Ovary (tissue), 7 donors: ENCODE measurements at regions not wholly inside any gene's neighbourhood (a gene's known extent, or its start where the extent isn't known, plus 50 kb on each side); places are given as distances from the start of the nearest gene placed in this dataset.

Source experiments
- DNase-seq, 5 donors: peaks; one replicate each; pipeline ENCODE4 v3.0.0-alpha.2; 2019 to 2020
- H3K27ac ChIP-seq, 2 donors: fragments of 200-600 bp; one replicate each; pipeline versions ENCODE4 v1.5.1 to v1.8.0; 2019 to 2022
- H3K27me3 ChIP-seq: fragments of 200-600 bp; one replicate; pipeline ENCODE4 v1.8.0; 2022
- H3K36me3 ChIP-seq: fragments of 200-600 bp; sonication (generic); one replicate; pipeline ENCODE4 v1.5.1; 2019
- H3K4me1 ChIP-seq: one replicate; pipeline ENCODE4 v1.8.1; 2013; ENCODE audit warnings: mild to moderate bottlenecking, moderate library complexity; ENCODE audit not compliant: insufficient read depth
- H3K4me3 ChIP-seq: fragments of 200-600 bp; sonication (generic); one replicate; pipeline ENCODE4 v1.5.1; 2017
- H3K9me3 ChIP-seq, 2 donors: fragments of 200-600 bp in 1 of 2; sonication (generic) in 1 of 2; one replicate each; pipeline versions ENCODE4 v1.5.1 to v1.8.1; 2013 to 2019; ENCODE audit warnings: mild to moderate bottlenecking in 1 of 2, moderate library complexity in 1 of 2
- CTCF ChIP-seq, 3 donors: fragments of 450-650 bp in 2 of 3; fragments of 200-600 bp in 1 of 3; IDR thresholded peaks; one replicate each; pipeline versions ENCODE4 v1.5.1 to v1.8.0; 2016 to 2022; ENCODE audit warnings: antibody characterized with exemption in 3 of 3, mild to moderate bottlenecking in 1 of 3
- EP300 ChIP-seq: sonication (generic); formaldehyde crosslinking; IDR thresholded peaks from one replicate; pipeline ENCODE4 v1.6.1; 2017; ENCODE audit warnings: antibody characterized with exemption
- POLR2A ChIP-seq: fragments of 450-650 bp; IDR thresholded peaks from one replicate; pipeline ENCODE4 v1.6.1; 2017; ENCODE audit warnings: antibody characterized with exemption, mild to moderate bottlenecking, moderate library complexity
- WGBS, 3 donors: extraction: QIAGEN DNeasy Blood & Tissue Kit in 1 of 3; methylation state at CpG; one replicate each; pipeline versions ENCODE4 v1.1.5 to v1.1.7; 2013 to 2017; 5-methylcytosine and 5-hydroxymethylcytosine counted together
- intact Hi-C, 4 donors: fragments of 100-400 bp; cut with DNase I; formaldehyde crosslinking; loops; one replicate each; pipeline versions ENCODE4 v1.11.0 to v1.15.1; 2022 to 2023
- donor health status: DM: no; HTN: no; CAD: no; lungs with moderate emphysema.
- donor health status: DM: no; HTN: no; CAD: no.
- donor health status: Bipolar disorder and iron deficiency.
- donor health status: DM: no; HTN: no; CAD: no.
- donor health status: DM: yes; HTN: yes; CAD: no.

GRCh38 chr5:135134691-135135381, 100.8 kb upstream of the PITX1 start:
- DNase-seq = no peak
- Histone ChIP-seq H3K4me1 (no peaks in the 10 kb centered on the region), H3K4me3 (no peak overlapping the region), H3K36me3 (no peaks in the 10 kb centered on the region), H3K27me3 (no peaks in the 10 kb centered on the region), H3K9me3 (no peaks in the 10 kb centered on the region), H3K27ac (no peak overlapping the region)
- TF ChIP-seq CTCF (IDR thresholded peaks at IDR 0.05) = no peak
- intact Hi-C loops = no loop called here
- WGBS, 3 donors = 78 to 84% (median 78%) methylated on average over 7 of the region's 7 CpGs

DNA sequence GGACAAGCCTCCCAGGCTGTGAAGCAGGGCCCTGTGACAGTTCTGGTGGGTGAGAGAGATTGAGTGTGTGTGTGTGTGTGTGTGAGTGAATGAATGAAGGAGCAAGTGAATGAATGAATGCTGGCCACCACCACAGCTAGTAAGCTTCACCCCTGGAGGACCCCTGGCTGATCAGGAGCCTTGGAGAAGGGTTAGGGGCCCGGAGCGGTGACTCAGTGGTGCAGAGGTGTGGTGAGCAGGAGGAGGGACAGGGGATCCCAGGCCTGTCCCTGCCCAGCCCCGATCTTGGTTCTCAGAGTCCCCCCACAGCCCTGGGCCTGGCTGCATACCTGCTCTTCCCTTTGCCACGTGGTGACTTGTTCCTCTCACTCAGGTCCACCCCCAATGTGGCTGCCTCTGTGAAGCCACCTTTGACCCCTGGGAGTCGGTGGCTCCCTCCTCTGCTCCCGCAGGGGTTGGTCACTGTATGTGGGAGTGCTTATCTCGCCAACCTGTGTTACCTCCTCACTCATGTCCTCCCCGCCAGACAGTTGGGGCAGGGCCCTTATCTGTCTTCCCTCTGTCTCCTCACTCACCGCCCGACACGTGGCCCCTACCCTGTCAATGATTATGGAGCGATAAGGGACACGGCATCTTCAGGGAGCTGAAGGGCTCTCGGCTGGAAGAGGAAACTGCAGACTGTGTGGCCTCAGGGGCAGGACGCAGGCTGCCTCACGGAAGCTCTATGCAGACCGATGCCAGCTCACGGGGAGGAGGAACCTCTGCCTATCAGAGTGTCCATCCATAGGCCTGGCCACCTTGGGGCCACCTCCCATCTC, 99.9 kb upstream of the PITX1 start:
- H3K4me1 ChIP-seq = no peaks in the 10 kb centered on the region
- no peak for DNase-seq
- H3K4me3 ChIP-seq = no peak overlapping the region
- no peak overlapping the region for H3K27ac ChIP-seq
- H3K36me3 ChIP-seq = no peaks in the 10 kb centered on the region
- no peaks in the 10 kb centered on the region for H3K27me3 ChIP-seq
- no peaks in the 10 kb centered on the region for H3K9me3 ChIP-seq
- WGBS, 3 donors = 39 to 54% (median 45%) methylated on average over 18 of the region's 18 CpGs
- intact Hi-C loops = no loop called here
- TF ChIP-seq CTCF (IDR thresholded peaks at IDR 0.05) = no peak
- no peak for TF ChIP-seq EP300
- TF ChIP-seq POLR2A = no peak

DNA sequence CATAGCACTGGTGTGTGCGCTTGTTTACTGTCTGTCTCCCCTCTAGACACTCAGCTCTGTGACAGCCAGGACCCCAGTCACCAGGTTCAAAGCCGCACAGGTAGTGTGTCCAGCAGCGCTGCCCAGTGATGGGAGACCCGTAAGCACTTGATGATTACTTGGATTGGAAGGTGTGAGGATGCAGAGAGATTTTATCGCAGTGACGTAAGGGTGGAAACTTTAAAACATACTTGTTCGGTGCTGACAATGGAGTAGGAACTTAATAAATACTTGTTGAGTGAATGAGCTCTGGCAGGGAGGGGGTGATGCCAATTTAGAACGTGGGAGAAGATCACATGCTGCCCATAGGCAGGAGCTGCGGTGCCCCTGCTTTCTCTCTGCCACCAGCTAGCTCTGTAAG, 99.2 kb upstream of the PITX1 start:
- H3K4me1 ChIP-seq = no peaks in the 10 kb centered on the region
- no peaks in the 10 kb centered on the region for H3K27me3 ChIP-seq
- no peaks in the 10 kb centered on the region for H3K9me3 ChIP-seq
- intact Hi-C loops = no loop called here
- DNase-seq = no peak
- no peak overlapping the region for H3K27ac ChIP-seq
- no peaks in the 10 kb centered on the region for H3K36me3 ChIP-seq
- whole genome bisulfite sequencing, 3 donors = 85 to 91% (median 87%) methylated on average over 9 of the region's 9 CpGs
- H3K4me3 ChIP-seq = no peak overlapping the region
- TF ChIP-seq CTCF (IDR thresholded peaks at IDR 0.05) (no peak), EP300 (no peak), POLR2A (no peak)

GRCh38 chr5:135131801-135132680, 98.0 kb upstream of the PITX1 start:
- no peak for DNase-seq
- Histone ChIP-seq H3K4me3 (no peak overlapping the region), H3K36me3 (no peaks in the 10 kb centered on the region), H3K4me1 (no peaks in the 10 kb centered on the region), H3K27ac (no peak overlapping the region), H3K9me3 (no peaks in the 10 kb centered on the region), H3K27me3 (no peaks in the 10 kb centered on the region)
- 82 to 85% (median 83%) methylated on average over 12 of the region's 12 CpGs for WGBS, 3 donors
- TF ChIP-seq CTCF (IDR thresholded peaks at IDR 0.05) (no peak), POLR2A (no peak), EP300 (no peak)
- intact Hi-C loops = no loop called here
